ENCODE measurements at regions not wholly inside any gene's neighbourhood (a gene's known extent, or its start where the extent isn't known, plus 50 kb on each side); places are given as distances from the start of the nearest gene placed in this dataset.

DNA sequence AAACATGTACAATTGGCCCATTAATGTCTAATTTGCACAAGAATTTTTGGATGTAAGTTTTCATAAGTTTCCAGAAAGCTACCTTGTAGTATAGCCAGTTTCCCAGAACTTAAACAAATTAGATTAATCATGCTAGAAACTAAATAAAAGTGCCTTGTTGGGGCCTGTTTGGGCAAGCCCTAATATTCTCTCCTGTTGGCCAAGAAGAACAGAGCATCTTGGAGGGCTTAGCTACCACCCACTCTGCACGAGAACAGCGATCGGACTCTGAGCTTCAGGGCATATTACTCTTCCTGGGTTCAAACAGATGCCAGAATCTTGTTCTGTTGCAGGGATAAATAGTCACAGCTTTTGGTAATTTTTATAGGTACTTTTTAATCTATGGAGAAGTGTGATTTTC, 88.2 kb downstream of the GAS1 start:
- no peak overlapping the region for H3K4me3 Mint-ChIP-seq (ENCODE audit: unreplicated experiment)
- DNase-seq (ENCODE audit: extremely low spot score, unreplicated experiment) = no peak
- H3K27me3 Mint-ChIP-seq (ENCODE audit: unreplicated experiment) = no peaks in the 10 kb centered on the region
- no peaks in the 10 kb centered on the region for H3K9me3 Mint-ChIP-seq (ENCODE audit: unreplicated experiment)
- peaks cover 27% of the 10 kb centered on the region for H3K4me1 Mint-ChIP-seq (ENCODE audit: unreplicated experiment)
- no peaks in the 10 kb centered on the region for H3K36me3 Mint-ChIP-seq (ENCODE audit: unreplicated experiment)
- TF ChIP-seq CTCF (IDR thresholded peaks at IDR 0.05) = no peak
- no peak overlapping the region for H3K27ac Mint-ChIP-seq (ENCODE audit: unreplicated experiment)

- Mint-ChIP-seq H3K36me3 (ENCODE audit: unreplicated experiment) (no peaks in the 10 kb centered on the region), H3K9me3 (ENCODE audit: unreplicated experiment) (no peaks in the 10 kb centered on the region), H3K27ac (ENCODE audit: unreplicated experiment) (no peak overlapping the region)
Measured at GRCh38 chr9:86858009-86858408, 89.3 kb downstream of the GAS1 start.

GRCh38 chr9:86856259-86856658, 91.0 kb downstream of the GAS1 start:
- no peak for DNase-seq (ENCODE audit: extremely low spot score, unreplicated experiment)
- Mint-ChIP-seq H3K4me1 (ENCODE audit: unreplicated experiment) (peaks cover 27% of the 10 kb centered on the region), H3K36me3 (ENCODE audit: unreplicated experiment) (peaks cover 6% of the 10 kb centered on the region), H3K27ac (ENCODE audit: unreplicated experiment) (peak overlapping the region; percentile 93), H3K4me3 (ENCODE audit: unreplicated experiment) (no peak overlapping the region), H3K27me3 (ENCODE audit: unreplicated experiment) (no peaks in the 10 kb centered on the region), H3K9me3 (ENCODE audit: unreplicated experiment) (peaks cover 8% of the 10 kb centered on the region)
- TF ChIP-seq CTCF (IDR thresholded peaks at IDR 0.05) = no peak

More at GRCh38 chr9:86858009-86858408, 89.3 kb downstream of the GAS1 start:
- TF ChIP-seq CTCF (IDR thresholded peaks at IDR 0.05) = no peak
- no peaks in the 10 kb centered on the region for H3K27me3 Mint-ChIP-seq (ENCODE audit: unreplicated experiment)
- DNase-seq (ENCODE audit: extremely low spot score, unreplicated experiment) = no peak
- H3K4me3 Mint-ChIP-seq (ENCODE audit: unreplicated experiment) = no peak overlapping the region
- H3K4me1 Mint-ChIP-seq (ENCODE audit: unreplicated experiment) = peaks cover 27% of the 10 kb centered on the region

DNA sequence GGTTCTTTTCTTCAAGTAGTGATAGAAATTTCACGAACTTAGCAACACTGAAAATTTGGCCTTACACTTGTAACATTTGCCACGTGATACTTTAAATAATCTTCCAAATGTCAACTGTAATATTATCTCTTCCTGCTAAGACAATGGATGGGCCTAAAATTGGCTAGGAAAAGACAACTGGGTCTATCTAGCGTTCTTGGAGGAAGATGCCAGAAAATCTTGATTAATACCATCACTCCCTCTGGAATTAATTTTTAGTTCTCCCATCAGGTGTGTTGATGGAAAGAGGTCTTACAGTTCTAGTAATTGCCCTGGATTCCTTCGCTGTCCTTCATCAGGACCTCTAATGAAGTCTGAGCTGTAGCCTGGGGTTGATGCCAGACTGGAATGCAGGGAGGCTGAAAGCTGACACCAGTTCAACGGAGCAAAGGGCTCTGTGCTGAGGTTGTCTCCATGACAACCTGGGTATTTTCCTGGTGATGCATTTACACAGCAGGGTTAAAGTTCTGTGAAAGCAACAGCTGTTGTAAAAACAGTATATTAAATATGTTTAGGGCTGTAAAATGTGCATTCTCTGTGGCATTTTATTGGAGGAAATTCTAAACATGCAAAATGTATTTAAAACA, 92.3 kb downstream of the GAS1 start:
- no peaks in the 10 kb centered on the region for H3K27me3 Mint-ChIP-seq (ENCODE audit: unreplicated experiment)
- peaks cover 19% of the 10 kb centered on the region for H3K9me3 Mint-ChIP-seq (ENCODE audit: unreplicated experiment)
- peaks cover 6% of the 10 kb centered on the region for H3K36me3 Mint-ChIP-seq (ENCODE audit: unreplicated experiment)
- no peak for TF ChIP-seq CTCF (IDR thresholded peaks at IDR 0.05)
- DNase-seq (ENCODE audit: extremely low spot score, unreplicated experiment) = peak; percentile 87
- no peak overlapping the region for H3K4me3 Mint-ChIP-seq (ENCODE audit: unreplicated experiment)
- H3K27ac Mint-ChIP-seq (ENCODE audit: unreplicated experiment) = peak overlapping the region; percentile 93
- H3K4me1 Mint-ChIP-seq (ENCODE audit: unreplicated experiment) = peaks cover 23% of the 10 kb centered on the region

GRCh38 chr9:86846656-86847055, 100.7 kb downstream of the GAS1 start:
- peaks cover 14% of the 10 kb centered on the region for H3K4me1 Mint-ChIP-seq (ENCODE audit: unreplicated experiment)
- H3K9me3 Mint-ChIP-seq (ENCODE audit: unreplicated experiment) = peaks cover 15% of the 10 kb centered on the region
- peaks cover 2% of the 10 kb centered on the region for H3K27me3 Mint-ChIP-seq (ENCODE audit: unreplicated experiment)
- H3K27ac Mint-ChIP-seq (ENCODE audit: unreplicated experiment) = peak overlapping the region; percentile 43
- H3K4me3 Mint-ChIP-seq (ENCODE audit: unreplicated experiment) = no peak overlapping the region
- H3K36me3 Mint-ChIP-seq (ENCODE audit: unreplicated experiment) = peaks cover 2% of the 10 kb centered on the region
- DNase-seq (ENCODE audit: extremely low spot score, unreplicated experiment) = no peak
- TF ChIP-seq CTCF (IDR thresholded peaks at IDR 0.05) = no peak

Data from osteocyte (in vitro differentiated cells).